GF-D8 (cell line): ENCODE measurements at regions not wholly inside any gene's neighbourhood (a gene's known extent, or its start where the extent isn't known, plus 50 kb on each side); places are given as distances from the start of the nearest gene placed in this dataset.

Experiments used
- DNase-seq: peaks from one replicate; lab custom pipeline; 2025; lab: John Stamatoyannopoulos, UW

DNA sequence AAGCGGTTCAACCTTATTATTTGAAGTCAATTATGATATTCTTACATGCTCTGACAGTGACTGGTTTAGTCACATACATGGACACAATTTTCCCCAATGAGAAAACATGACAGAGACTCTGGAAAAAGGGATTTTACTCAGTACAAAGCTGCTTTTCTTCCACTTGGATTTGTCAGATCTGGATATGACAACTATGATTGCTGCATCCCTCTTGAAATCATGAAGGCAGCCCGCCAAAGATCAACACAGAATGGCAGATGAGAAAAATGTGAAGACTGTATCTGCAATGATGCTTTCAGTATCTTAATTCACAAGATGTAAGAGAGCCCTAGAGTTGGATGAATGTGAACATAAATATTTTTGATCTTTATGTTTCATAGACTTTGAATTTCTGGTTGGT lies 439.6 kb downstream of the CDH8 start:
- DNase-seq = no peak

DNA sequence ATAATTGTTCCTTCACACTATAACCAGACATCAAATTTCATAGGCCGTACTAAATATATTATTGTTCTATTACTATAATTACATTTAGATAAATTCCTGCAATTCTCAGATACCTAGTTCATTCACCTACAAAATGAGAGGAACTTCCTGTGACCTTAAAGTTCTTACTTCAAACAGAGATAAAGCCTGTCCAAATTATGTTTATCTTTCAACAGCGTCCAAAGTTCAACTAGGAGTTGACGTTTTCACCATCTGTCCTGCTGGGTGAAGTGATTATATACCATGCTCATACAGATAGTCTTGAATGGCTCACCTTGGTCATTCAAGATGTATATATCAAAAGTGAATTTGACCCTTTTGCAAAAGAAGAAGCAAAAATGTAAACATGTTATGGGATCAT lies 440.6 kb downstream of the CDH8 start:
- DNase-seq = no peak

DNA sequence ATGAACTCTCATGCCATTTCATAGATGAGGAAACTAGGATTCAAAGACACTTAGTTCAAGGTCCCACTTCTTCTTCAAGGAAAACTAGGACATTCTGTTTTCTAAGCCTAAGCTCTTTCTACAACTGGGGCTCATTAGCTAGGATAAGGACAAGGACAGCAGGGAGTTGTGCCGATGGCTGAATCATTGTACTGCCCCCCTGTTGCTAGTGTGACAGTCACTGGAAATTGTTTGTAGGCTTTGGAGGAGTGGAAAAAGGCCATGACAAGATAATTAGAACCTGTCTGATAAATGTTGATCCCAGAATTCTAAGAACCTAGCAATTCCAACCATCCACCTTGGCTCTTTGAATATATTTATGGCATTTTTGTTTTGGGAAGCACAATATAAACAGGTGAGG lies 445.7 kb downstream of the CDH8 start:
- no peak for DNase-seq

DNA sequence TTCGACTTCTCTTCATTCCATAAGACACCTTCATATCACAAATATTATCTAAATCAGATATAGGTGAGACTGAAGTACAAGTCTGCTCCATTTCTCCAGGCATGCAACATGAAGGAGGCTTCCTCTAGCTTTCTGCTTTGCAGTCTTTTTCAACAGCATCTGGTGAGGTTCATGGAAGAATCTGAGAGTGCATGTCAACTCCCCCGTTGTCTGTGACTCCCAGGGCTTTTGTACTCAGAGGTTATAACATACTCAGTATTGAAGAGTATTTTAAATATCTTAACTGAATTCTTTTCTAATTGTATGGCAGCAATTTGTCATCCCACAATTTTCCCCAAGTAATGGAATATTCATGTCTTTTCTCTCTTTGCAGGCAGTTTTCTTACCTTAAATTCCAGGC lies 448.7 kb downstream of the CDH8 start:
- no peak for DNase-seq

DNA sequence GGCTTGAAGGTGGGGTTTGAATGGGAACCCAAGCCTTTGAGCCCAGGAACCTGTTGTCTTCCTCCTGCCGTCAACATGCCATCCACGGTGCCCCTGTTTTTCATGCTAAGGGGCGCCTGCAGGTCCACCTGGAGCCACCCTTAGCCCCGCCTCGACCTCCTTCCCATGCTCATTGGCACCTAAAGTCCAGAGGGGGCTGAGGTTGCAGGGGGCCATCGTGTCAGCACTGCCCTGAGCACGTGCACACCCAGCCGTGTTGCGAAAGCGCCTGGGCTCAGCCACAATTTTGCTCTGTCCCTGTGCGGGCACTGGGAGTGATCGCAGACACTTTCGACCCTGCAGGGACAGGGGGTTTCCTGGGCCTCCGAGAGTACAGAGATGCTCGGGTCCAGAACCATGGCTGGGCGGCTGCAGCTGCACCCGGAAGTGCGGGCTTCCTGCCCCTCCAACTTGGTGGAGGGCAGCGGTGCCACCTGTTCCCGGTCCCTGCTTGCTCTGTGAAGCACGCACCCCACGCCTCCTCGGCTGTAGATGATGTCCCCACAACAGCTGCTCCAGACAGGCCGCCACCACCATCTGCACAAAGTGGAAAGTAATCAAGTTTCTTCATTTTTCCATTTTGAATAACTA lies 454.7 kb downstream of the CDH8 start:
- DNase-seq = no peak

DNA sequence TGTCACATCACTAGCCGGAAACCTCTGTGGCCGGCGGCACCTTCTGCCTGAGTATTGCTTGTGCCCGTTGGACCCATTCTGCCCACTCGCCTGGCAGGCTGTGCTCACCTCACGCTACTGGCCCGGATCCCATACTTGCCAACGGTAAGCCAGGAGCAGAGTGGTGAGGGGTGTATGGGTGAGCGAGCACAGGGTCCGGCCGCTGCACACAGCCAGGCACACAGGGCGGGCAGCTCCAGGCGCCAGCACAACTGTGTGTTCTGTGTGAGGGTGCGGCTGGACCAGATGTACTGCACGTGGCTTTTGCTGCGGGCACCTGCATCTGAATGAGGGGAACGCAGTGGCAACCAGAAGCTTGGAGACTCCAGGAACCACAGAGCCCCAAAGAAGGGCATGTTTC lies 455.7 kb downstream of the CDH8 start:
- no peak for DNase-seq

DNA sequence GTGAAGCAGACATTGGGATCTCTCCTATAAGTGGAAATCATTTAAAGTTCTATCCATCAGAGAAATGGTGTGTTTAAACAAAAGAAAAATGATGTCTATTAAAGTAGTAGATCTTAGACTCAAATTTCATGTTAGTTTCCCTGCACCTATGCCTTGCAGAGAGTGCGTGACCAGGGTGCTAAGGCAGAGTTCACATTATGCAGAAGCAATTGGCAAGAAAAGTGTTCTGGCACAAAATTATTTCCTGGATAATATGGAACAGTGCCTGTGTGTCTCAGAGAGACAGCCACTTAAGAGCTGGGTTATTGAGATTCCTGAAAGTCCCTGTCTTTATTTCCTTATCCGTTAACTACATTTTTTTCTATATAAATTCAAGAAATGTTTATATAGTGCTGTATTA lies 457.0 kb downstream of the CDH8 start:
- DNase-seq = no peak

DNA sequence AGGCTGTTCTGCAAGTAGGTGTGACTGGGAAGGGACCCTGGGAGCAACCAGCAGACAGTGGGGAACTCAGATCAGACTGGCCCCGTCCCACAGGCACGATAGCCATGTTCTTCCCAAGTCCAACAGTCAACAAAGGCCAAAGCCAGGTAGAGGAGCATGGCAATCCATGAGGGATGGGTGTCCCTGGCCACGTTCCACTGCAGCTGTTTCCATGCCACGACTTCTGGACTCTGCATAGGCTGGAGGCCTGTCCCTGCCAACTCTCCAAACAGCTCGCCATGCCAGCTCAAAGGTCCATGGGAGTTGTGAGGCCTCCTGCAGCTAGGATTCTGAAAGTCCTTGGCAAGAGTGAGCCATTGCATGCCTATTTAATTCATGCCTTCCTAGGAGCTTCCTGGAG lies 459.8 kb downstream of the CDH8 start:
- DNase-seq = no peak

DNA sequence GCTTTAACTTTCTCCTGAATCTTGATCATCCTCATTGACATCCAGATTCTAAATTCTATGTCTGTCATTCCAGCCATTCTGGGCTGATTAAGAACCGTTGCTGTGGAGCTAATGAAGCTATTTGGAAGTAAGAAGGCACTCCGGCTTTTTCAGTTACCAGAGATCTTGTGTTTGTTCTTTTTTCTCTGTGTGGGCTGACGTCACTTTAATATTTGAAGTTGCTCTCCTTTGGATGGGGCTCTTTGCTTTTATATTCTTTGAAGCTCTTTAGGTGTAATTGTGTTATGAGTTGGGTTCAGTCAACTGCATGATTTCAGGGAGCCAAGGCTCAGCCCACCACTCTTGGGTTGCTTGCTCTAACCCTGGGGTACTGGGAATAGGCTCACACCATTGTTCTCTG lies 460.6 kb downstream of the CDH8 start:
- DNase-seq = no peak

DNA sequence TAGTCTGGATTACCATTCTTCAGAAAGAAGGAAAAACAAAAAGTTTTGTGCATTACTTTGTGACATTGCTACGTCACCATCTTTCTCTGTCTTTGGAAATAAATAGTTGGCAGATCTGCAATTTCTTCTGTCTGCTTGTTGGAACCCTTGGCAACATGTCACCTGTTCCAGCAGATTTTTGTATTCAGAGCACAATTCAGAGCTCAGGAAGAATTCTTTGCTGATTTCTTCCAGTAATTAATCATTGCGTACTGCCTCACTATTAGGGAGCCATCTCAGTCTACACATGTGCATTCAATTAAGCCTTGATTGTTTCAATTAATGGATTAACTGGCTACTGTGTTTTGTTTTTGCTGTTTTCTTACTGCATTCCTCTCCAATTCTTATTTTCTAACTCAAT lies 467.2 kb downstream of the CDH8 start:
- DNase-seq = no peak

DNA sequence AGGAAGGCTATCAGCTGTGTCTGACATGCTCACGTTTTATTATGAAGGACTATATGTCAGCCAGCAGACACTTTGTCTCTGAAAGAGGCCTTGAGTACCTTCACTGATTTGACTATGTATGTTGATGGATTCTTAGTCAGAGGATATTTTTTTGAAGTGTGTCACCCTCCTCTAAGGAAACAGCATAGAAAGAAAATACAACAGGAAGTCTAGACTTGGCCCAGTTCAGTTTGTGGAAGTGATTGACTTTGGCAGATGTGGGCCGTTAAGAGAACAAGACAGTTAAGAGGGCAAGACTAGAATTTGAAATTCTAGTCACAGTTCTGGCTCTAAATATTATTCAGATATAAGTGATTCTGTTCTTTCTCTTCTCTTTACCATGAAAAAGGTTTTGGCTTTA lies 471.5 kb downstream of the CDH8 start:
- no peak for DNase-seq

DNA sequence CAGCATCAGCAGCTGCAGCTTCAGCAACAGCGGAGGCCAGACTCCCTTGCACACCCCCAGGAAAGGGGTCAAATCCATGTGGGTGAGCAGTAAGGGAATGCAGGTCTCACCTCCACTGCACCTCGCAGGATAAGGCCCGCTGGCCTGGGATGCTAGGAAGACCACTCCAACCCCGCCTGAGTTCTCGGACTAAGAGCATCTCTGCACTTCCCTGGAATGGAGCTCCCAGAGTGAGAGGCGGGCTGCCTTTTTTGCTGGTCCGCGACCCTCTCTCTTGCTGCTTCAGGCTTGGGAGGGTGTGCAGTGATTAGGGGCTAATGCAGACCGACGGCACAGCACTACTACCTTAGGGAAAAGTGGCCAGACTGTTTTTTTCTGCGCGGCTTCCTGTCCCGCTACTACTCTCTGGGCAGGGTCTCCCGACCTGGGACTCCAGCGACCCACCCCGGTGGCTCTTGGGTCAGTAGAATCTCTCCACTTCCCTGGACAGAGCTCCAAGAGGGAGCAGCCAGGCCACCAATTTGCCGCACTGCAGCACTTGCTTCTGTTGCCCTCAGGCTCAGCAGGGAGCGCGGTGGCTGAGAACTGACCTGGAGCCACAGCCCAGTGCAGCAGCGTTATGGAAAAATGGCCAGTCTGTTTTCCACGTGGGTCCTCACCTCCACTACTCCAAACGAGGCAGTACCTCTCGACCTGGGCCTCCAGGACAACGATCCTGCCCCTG lies 480.4 kb downstream of the CDH8 start:
- DNase-seq = no peak

DNA sequence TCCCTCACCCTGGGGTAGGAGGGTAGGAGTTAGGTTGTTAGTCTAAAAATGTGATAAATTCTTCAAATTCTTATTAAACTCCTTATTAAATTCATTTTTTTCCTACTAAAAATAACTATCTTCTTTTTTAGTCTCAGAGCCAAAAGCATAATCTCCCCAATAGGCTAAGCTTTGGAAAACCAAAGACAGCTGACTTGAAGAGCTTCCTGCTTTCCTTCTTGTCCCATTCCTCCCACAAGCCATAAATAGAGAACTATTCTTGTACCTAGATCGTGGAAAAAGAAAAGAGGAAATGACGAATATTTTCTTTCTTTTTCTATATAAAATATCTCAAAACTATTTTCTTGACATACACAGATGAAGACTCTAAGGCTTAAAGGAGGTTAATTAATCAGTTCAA lies 486.9 kb downstream of the CDH8 start:
- no peak for DNase-seq

DNA sequence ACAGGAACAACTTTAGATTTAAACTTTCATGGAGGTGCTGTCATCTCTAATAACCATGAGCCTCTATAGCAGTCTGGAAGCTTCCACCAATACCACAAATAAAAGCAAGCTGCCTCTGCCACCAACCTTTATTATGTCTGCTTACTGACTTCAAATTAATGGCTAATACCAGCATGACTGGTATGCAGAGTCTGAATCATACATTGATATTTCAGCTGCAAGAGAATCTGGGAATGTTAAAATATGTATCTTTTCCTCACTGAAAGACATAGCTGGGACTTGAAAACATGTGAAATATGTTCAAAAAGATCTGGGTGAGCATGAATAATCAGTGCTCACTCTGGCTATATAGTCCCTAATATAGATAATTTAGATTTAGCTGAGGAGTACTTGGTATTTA lies 488.6 kb downstream of the CDH8 start:
- no peak for DNase-seq

DNA sequence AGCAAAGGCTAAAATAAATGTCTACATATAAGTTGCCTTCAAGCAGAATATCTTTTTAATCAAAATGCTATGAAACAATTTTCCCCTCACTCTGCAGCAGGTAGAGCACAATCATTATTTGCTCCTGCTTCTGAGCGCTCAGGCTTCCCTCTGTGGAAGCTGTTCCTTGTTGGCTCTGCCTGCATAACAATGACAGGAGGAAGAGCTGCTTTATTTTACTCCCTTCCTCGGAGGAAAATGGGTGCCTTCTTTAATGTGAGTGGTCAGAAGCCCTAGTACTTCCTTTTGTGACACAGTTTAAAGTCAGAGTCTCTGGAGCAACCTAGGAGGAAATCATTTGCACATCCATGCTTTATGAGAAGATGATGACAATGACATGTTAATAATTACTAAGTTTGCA lies 492.1 kb downstream of the CDH8 start:
- DNase-seq = no peak

DNA sequence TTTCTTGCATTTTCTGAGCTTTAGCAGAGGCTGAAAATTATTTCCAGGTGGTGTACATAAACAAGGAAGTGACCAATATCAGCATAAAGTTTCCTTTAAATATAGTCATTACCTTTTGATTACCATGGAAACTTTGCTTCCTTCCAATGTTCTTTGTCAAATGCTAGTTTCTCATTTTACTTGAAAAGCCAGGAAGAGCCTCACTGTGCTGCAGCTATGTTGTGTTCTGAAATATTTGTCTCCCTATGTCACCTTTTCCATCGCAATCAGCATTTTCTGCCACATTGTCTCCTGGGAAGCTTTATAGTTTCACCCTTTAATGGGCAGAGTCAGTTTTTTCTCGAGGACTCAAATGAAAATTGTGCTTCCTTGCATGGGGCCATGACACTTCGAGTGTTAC lies 496.0 kb downstream of the CDH8 start:
- no peak for DNase-seq

DNA sequence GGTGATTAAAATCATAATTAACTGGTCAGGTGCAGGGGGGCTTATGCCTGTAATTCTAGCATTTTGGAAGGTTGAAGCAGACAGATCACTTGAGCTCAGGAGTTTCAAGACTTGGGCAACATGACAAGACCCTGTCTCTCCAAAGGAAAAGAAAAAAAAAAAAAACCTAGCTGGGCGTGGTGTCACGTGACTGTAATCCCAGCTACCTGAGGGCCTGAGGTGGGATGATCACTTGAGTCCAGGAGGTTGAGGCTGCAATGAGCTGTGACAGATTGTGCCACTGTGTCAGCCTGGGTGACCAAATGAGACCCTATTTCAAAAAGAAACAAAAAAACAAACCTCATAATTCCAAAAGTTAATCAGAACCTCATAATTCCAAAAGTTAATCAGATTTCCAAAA lies 505.5 kb downstream of the CDH8 start:
- no peak for DNase-seq

DNA sequence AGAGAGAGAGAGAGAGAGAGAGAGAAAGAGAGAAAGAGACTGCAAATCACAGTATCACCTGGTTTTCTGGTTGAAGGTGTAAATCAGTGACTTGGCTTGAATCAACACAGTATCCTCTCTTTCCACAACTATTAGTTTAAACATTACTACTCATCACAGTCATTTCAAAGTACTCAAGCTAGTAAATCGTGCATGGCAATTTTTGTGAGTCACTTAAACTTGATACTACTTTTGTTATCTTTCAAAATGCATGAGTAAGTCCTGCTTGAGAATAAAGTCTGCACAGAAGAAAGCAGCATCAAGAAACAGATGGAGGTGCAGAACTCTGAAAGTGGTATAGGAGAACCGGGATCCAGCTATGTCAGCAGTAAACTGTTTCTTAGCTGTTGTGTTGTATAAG lies 535.4 kb downstream of the CDH8 start:
- no peak for DNase-seq

DNA sequence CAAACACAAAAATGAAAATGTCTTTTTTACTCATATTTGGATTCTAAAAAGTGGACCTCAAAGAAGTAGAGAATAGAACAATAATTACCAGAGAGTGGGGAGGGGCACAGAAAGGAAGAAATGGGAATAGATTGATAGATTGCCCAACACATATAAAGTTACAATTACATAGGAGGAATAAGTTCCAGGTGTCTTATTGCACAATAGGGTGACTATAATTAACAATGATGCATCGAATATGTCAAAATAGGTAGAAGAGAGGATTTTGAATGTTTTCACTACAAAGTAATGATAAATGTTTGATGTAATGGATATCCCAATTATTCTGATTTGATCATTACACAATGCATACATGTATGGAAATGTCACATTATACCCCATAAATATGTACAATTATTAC lies 556.0 kb downstream of the CDH8 start:
- DNase-seq = no peak

DNA sequence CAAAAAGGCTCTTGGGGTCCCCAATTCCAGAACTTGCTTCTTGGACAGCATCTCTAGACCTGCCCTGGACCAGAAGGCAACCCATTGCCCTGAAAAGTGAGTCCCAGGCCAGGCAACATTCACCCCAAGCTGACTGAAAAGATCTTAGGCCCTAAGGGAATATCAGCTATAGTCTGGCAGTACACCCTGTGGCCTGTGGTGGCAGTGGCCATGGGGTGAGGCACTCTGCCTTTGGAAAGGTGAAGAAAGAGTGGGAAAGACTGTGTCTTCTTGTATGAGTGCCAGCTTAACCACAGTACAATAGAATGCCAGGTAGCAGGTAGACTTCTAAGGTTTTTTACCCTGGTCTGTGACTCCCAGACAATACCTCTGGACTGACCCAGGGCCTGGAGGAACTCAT lies 564.5 kb downstream of the CDH8 start:
- no peak for DNase-seq

DNA sequence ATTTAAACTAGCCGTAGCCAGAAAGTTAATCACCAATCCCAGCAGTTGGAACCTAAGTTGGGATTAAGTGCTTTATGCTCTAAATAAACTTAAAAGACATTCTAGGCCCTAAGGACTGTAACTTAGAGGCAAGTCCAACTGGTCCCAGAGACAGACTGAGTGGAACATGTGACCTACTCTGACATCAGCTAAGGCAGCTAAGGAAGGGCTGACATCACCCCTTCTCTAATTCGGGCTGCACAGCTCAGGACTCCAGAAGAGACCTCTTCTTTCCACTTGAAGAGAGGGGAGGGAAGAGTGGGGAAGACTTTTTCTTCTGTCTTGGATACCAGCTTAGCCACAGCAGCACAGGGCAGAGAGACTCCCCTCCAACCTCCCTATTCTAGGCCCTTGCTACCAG lies 565.2 kb downstream of the CDH8 start:
- DNase-seq = no peak

DNA sequence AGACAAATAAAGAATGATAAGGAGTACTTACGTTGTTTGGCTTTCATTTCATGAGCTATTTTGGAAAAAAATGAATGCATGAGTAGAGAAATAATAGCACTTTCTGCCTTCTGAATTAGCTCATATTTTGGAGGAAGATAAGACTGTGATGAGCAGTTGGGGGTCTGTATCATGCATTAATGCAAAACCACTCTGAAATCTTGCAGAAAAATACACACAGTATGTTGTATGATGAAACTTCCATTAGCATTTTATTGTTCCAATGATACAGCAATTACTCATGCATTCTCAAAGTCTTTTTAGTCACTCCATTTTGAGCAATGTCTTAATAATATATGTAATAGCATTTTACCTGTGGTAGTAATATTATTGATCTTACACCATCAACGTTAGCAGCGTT lies 571.0 kb downstream of the CDH8 start:
- DNase-seq = no peak

DNA sequence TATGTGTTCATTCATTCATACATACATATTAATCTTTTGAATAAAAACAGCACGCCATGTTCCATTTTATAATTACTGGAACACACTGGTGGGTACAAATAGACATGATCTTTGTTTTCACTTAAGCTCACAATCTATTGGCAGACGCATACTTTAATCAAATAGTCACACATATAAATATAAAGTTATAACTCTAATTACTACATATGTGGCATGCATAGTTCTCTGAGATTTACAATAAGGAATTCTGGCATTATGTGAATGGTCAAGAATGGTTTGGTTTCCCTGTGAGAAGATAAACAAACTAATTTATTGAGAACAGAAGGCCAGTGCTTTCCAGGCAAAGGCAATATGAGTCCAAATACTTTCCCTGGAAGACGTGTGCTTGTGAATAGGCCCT lies 576.2 kb downstream of the CDH8 start:
- no peak for DNase-seq

DNA sequence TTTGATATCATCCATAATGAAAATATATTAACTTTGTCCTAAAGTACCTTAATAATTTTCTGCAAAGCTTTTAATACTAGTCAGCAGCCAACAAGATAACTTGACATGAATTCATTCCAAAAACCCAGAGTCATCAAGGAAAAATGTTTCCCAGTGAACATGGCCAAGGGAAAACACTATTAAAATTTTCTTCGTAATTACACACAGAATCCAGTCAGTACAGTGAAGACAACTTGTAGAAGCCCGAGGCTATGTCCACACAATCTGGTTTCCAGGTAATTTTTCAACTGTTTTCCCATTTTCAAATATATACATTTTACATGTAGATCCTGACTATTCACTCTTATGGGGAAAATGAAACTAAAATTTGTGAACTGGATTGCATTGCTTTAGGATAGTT lies 600.9 kb downstream of the CDH8 start:
- no peak for DNase-seq
